ENCODE measurements at regions not wholly inside any gene's neighbourhood (a gene's known extent, or its start where the extent isn't known, plus 50 kb on each side); places are given as distances from the start of the nearest gene placed in this dataset.
"Not testable (repeated sequence)": the region's sequence is repeated elsewhere in the genome, so short reads cannot be mapped to it uniquely, and the experiment has no call there.

DNA sequence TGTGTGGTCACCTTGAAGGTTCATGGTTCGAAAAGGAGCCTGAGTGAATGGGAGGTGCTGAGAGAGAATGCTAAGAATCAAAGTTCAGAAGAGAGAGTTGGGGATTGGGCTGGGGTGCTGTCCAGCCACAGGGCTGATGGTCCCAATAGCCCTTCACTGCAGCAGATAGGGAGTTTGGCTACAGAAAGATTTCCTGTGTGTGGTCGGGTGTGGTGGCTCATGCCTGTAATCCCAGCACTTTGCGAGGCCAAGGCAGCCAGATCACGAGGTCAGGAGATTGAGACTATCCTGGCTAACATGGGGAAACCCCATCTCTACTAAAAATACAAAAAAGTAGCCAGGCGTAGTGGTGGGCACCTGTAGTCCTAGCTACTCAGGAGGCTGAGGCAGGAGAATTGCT is 547.5 kb downstream of the MN1 start:
- H3K9me3 ChIP-seq; H3K4me3 ChIP-seq; H3K4me1 ChIP-seq; DNase-seq (ENCODE audit: low spot score in 2 of 2); H3K36me3 ChIP-seq (replicated peaks); in situ Hi-C loops (cut with MboI; ENCODE audit: low sequenced_read_pairs); H3K27me3 ChIP-seq (ENCODE audit: low read depth): not testable (repeated sequence)

DNA sequence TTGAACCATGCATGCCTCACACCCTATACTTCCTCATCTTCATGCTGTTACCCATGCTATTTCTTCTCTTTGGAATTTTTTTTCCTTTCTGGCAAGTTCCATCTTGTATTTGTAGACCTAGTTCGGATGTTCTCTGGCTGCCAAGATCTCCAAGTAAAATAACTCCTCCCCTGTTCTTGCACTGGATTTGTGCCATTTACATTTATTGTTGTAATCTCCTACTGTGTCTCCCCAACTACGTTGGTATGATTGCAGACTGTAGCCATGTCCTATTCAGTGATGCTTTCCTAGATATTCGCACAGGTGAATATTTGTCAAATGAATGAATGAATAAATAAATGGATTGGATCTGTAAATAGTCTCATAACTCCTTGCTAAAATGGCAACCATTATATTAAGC is 546.0 kb downstream of the MN1 start:
- Histone ChIP-seq H3K4me3 (no peak overlapping the region), H3K9me3 (peaks cover 6% of the 10 kb centered on the region; the same call in 1 of the 2 replicates), H3K36me3 (replicated peaks) (no peaks in the 10 kb centered on the region), H3K27me3 (ENCODE audit: low read depth) (no peaks in the 10 kb centered on the region), H3K4me1 (no peaks in the 10 kb centered on the region)
- no peak for DNase-seq (ENCODE audit: low spot score in 2 of 2)
- in situ Hi-C loops (cut with MboI; ENCODE audit: low sequenced_read_pairs), result no loop called here

DNA sequence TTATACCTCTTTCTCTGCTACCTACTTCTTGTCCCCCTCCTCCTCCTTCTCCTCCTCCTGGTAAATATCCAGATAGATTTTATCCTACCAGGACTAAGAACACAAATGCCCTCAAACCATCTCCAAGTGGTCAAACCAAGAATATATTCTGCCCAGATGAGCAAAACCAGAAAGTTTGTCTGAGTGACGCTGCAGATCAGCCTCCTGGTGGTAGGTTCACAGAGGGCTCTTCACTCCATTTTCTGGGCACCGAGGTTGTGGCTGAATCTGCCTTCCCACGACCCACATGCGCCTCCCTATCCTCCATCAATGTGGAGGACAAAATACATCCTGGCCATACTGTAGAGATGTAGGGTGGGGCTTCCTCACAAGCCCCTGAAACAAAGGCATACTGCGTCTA is 543.6 kb downstream of the MN1 start:
- H3K36me3 ChIP-seq (replicated peaks), result no peaks in the 10 kb centered on the region
- H3K27me3 ChIP-seq (ENCODE audit: low read depth), result no peaks in the 10 kb centered on the region
- in situ Hi-C loops (cut with MboI; ENCODE audit: low sequenced_read_pairs), result no loop called here
- H3K4me1 ChIP-seq, result no peaks in the 10 kb centered on the region
- no peak for DNase-seq (ENCODE audit: low spot score in 2 of 2)
- H3K9me3 ChIP-seq, result peaks cover 6% of the 10 kb centered on the region; the same call in 1 of the 2 replicates
- H3K4me3 ChIP-seq, result no peak overlapping the region

DNA sequence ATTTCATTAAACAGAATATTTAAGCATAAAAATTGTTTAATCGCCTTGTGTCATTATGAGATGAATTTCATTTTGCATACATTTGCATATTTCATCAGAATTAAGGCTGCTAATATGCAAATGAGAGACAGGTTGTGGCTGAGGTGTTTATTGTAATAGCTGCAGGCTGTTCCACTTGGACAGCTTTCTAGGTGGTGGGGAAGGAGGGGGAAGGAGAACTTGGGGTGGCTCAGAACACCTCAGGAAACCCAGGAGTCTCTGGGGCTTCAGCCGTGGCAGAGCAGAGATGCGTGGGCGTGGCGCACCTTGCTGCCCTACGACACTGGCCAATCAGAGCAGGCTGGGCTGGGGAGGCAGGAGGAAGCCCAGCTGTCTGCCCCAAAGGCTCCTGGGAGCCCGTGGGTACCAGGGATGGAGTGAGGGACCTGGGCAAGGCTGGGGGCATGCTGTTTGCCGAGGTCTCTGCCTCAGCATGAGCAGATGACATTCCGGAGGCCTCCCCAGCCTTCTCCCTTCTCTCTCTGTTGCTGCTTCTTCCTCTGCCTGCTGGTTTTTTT is 542.9 kb downstream of the MN1 start:
- in situ Hi-C loops (cut with MboI; ENCODE audit: low sequenced_read_pairs), result no loop called here
- no peaks in the 10 kb centered on the region for H3K4me1 ChIP-seq
- H3K27me3 ChIP-seq (ENCODE audit: low read depth), result no peaks in the 10 kb centered on the region
- no peak for DNase-seq (ENCODE audit: low spot score in 2 of 2)
- H3K4me3 ChIP-seq, result no peak overlapping the region
- peaks cover 6% of the 10 kb centered on the region; the same call in 1 of the 2 replicates for H3K9me3 ChIP-seq
- no peaks in the 10 kb centered on the region for H3K36me3 ChIP-seq (replicated peaks)

DNA sequence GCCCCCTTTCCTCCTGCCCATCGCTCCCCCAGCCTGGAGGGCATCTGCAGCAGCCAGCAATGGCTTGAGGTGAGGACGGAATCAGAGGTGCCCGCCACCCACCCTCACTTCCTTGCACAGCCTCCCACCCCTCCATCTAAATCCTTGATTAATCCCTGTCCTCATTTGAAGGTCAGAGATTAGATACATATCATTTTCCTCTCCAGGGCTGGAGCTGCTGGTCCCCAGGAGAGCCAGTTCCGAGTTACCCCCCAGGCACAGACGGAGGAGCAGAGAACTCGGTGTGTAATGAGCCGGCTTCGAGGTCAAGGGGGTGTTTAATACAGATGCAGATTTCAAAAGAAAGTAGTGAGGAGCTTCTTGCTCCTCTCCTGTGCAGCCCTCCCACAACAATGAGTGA is 542.1 kb downstream of the MN1 start:
- DNase-seq (ENCODE audit: low spot score in 2 of 2), result no peak
- H3K36me3 ChIP-seq (replicated peaks), result no peaks in the 10 kb centered on the region
- in situ Hi-C loops (cut with MboI; ENCODE audit: low sequenced_read_pairs), result no loop called here
- no peaks in the 10 kb centered on the region for H3K4me1 ChIP-seq
- H3K9me3 ChIP-seq, result peaks cover 6% of the 10 kb centered on the region; the same call in 1 of the 2 replicates
- H3K27me3 ChIP-seq (ENCODE audit: low read depth), result no peaks in the 10 kb centered on the region
- no peak overlapping the region for H3K4me3 ChIP-seq

- no peaks in the 10 kb centered on the region for H3K36me3 ChIP-seq (replicated peaks)
- no peak for DNase-seq (ENCODE audit: low spot score in 2 of 2)
- in situ Hi-C loops (cut with MboI; ENCODE audit: low sequenced_read_pairs), result no loop called here
- no peaks in the 10 kb centered on the region for H3K4me1 ChIP-seq
- peaks cover 6% of the 10 kb centered on the region; the same call in 1 of the 2 replicates for H3K9me3 ChIP-seq
- no peaks in the 10 kb centered on the region for H3K27me3 ChIP-seq (ENCODE audit: low read depth)
- no peak overlapping the region for H3K4me3 ChIP-seq
Measured at GRCh38 chr22:27260087-27260698, 541.4 kb downstream of the MN1 start.

GRCh38 chr22:27262361-27262760 is 539.2 kb downstream of the MN1 start:
- in situ Hi-C loops (cut with MboI; ENCODE audit: low sequenced_read_pairs), result no loop called here
- Histone ChIP-seq H3K9me3 (no peaks in the 10 kb centered on the region), H3K36me3 (replicated peaks) (no peaks in the 10 kb centered on the region), H3K4me1 (no peaks in the 10 kb centered on the region), H3K27me3 (ENCODE audit: low read depth) (no peaks in the 10 kb centered on the region), H3K4me3 (no peak overlapping the region)
- no peak for DNase-seq (ENCODE audit: low spot score in 2 of 2)

- in situ Hi-C loops (cut with MboI; ENCODE audit: low sequenced_read_pairs), result no loop called here
- 0 out of 2 replicates have a peak, but pooled peaks cover under 1% of the 10 kb centered on the region for H3K27me3 ChIP-seq (ENCODE audit: low read depth)
- DNase-seq (ENCODE audit: low spot score in 2 of 2), result no peak
- no peaks in the 10 kb centered on the region for H3K9me3 ChIP-seq
- H3K4me3 ChIP-seq, result no peak overlapping the region
- no peaks in the 10 kb centered on the region for H3K36me3 ChIP-seq (replicated peaks)
- H3K4me1 ChIP-seq, result no peaks in the 10 kb centered on the region
Measured at GRCh38 chr22:27264184-27264583, 537.4 kb downstream of the MN1 start.

- 0 out of 2 replicates have a peak, but pooled peaks cover 8% of the 10 kb centered on the region for H3K27me3 ChIP-seq (ENCODE audit: low read depth)
- H3K4me1 ChIP-seq, result no peaks in the 10 kb centered on the region
- no peak for DNase-seq (ENCODE audit: low spot score in 2 of 2)
- H3K4me3 ChIP-seq, result no peak overlapping the region
- no peaks in the 10 kb centered on the region for H3K9me3 ChIP-seq
- in situ Hi-C loops (cut with MboI; ENCODE audit: low sequenced_read_pairs), result no loop called here
- no peaks in the 10 kb centered on the region for H3K36me3 ChIP-seq (replicated peaks)
Measured at GRCh38 chr22:27267145-27267544, 534.4 kb downstream of the MN1 start.

DNA sequence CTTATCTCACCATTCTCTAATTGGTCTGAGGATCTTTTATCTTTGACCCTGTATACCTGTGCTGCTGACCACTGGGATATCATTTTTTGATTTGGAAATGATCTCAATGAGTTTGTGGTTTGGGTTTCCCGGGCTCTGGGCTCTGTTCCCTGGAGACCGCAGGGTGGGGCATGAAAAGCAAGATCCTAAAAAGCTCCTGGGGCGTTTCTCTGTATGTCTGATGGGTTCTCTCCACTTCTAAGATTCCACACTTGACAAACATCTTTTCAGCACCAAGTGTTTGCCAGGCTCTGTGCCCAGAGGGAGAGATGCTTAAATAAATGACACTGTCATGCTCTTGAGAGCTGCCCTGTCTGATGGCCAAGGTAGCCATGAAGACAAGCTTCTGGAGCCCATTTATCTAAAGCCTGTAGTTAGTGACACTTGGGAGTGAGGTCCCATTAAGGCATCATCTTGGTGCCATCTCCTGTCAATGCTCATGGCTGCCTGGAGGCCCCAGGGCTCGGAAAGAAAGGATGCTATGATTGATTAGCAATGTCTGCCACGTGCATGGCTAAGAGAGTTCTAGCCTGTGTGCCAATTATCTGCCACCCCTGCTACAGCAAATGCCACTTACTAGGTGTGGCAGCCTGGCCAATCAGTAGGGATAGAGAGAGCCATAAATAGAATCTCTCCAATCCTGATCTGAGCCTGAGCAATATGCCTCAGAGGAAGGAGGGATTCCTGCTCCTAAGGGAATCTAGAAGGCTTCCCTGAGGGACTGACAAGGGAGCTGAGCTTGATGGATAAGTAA is 531.6 kb downstream of the MN1 start:
- Histone ChIP-seq H3K27me3 (ENCODE audit: low read depth) (0 out of 2 replicates have a peak, but pooled peaks cover 8% of the 10 kb centered on the region), H3K36me3 (replicated peaks) (no peaks in the 10 kb centered on the region), H3K4me1 (no peaks in the 10 kb centered on the region), H3K4me3 (no peak overlapping the region), H3K9me3 (no peaks in the 10 kb centered on the region)
- DNase-seq (ENCODE audit: low spot score in 2 of 2), result no peak
- in situ Hi-C loops (cut with MboI; ENCODE audit: low sequenced_read_pairs), result no loop called here

DNA sequence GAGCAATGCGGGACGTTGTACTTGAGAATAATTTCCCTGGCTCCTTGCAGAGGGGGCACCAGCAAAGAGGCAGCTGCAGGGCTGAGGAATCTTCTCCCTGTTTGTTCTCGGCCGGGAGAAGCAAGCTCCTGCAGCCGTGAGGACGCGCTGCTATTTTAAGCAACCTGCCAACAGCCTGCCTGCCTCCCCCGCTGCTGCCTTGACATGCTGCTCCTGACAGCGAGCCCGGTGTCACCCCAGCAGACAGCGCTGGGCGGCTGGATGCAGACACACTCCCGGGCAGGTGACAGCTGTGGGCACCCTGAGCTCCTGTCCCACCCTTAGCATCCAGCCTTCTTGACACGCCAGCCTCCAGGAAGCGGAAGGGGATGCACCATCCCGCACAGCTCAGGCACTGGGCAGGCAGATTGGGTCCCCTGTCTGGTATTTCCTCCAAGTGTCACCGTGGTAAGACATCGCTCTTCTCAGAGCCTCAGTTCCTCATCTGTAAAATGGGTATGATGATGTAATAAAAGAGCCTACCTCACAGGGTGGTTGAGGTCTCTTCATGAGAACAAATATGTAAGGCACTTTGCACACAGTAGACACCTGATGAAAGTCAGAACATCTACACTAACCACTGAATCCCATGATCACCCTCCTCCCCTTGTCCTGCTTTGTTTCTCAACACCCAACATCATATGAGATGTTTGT is 530.6 kb downstream of the MN1 start:
- DNase-seq (ENCODE audit: low spot score in 2 of 2), result no peak
- Histone ChIP-seq H3K9me3 (no peaks in the 10 kb centered on the region), H3K36me3 (replicated peaks) (no peaks in the 10 kb centered on the region), H3K4me1 (no peaks in the 10 kb centered on the region), H3K27me3 (ENCODE audit: low read depth) (0 out of 2 replicates have a peak, but pooled peaks cover 8% of the 10 kb centered on the region), H3K4me3 (no peak overlapping the region)
- in situ Hi-C loops (cut with MboI; ENCODE audit: low sequenced_read_pairs), result no loop called here

GRCh38 chr22:27273436-27273835 is 528.1 kb downstream of the MN1 start:
- no peak for DNase-seq (ENCODE audit: low spot score in 2 of 2)
- Histone ChIP-seq H3K27me3 (ENCODE audit: low read depth) (0 out of 2 replicates have a peak, but pooled peaks cover 8% of the 10 kb centered on the region), H3K9me3 (0 out of 2 replicates have a peak, but pooled peaks cover 3% of the 10 kb centered on the region), H3K36me3 (replicated peaks) (no peaks in the 10 kb centered on the region), H3K4me3 (no peak overlapping the region), H3K4me1 (no peaks in the 10 kb centered on the region)
- in situ Hi-C loops (cut with MboI; ENCODE audit: low sequenced_read_pairs), result no loop called here

GRCh38 chr22:27273853-27274252 is 527.7 kb downstream of the MN1 start:
- no peaks in the 10 kb centered on the region for H3K36me3 ChIP-seq (replicated peaks)
- in situ Hi-C loops (cut with MboI; ENCODE audit: low sequenced_read_pairs), result no loop called here
- 0 out of 2 replicates have a peak, but pooled peaks cover 3% of the 10 kb centered on the region for H3K9me3 ChIP-seq

More at GRCh38 chr22:27273853-27274252, 527.7 kb downstream of the MN1 start:
- Histone ChIP-seq H3K4me3 (no peak overlapping the region), H3K27me3 (ENCODE audit: low read depth) (peaks cover 9% of the 10 kb centered on the region; the same call in 1 of the 2 replicates), H3K4me1 (no peaks in the 10 kb centered on the region)
- no peak for DNase-seq (ENCODE audit: low spot score in 2 of 2)
